ENCODE measurements at regions not wholly inside any gene's neighbourhood (a gene's known extent, or its start where the extent isn't known, plus 50 kb on each side); places are given as distances from the start of the nearest gene placed in this dataset.
"Not testable (repeated sequence)": the region's sequence is repeated elsewhere in the genome, so short reads cannot be mapped to it uniquely, and the experiment has no call there.

GRCh38 chr16:63146251-63146650, 1110.0 kb upstream of the CDH8 start:
- no peak for DNase-seq (ENCODE audit: low read depth)
- Histone ChIP-seq H3K27me3 (ENCODE audit: control insufficient read depth, insufficient read depth, low read length) (no peaks in the 10 kb centered on the region), H3K4me3 (ENCODE audit: low read depth, low read length) (no peak overlapping the region), H3K36me3 (ENCODE audit: control insufficient read depth, insufficient read depth, low read length) (no peaks in the 10 kb centered on the region)
- TF ChIP-seq CTCF (IDR thresholded peaks at IDR 0.05; ENCODE audit: insufficient read depth, low read length, severe bottlenecking) = no peak
- FAIRE-seq = no peak

- Histone ChIP-seq H3K4me3 (ENCODE audit: low read depth, low read length) (no peak overlapping the region), H3K36me3 (ENCODE audit: control insufficient read depth, insufficient read depth, low read length) (no peaks in the 10 kb centered on the region), H3K27me3 (ENCODE audit: control insufficient read depth, insufficient read depth, low read length) (no peaks in the 10 kb centered on the region)
- TF ChIP-seq CTCF (IDR thresholded peaks at IDR 0.05; ENCODE audit: insufficient read depth, low read length, severe bottlenecking) = no peak
- FAIRE-seq (no peak), DNase-seq (ENCODE audit: low read depth) (no peak)
Measured at GRCh38 chr16:63145411-63145810, 1109.2 kb upstream of the CDH8 start.

- no peak for TF ChIP-seq CTCF (IDR thresholded peaks at IDR 0.05; ENCODE audit: insufficient read depth, low read length, severe bottlenecking)
- FAIRE-seq (no peak), DNase-seq (ENCODE audit: low read depth) (no peak)
- Histone ChIP-seq H3K36me3 (ENCODE audit: control insufficient read depth, insufficient read depth, low read length) (no peaks in the 10 kb centered on the region), H3K4me3 (ENCODE audit: low read depth, low read length) (no peak overlapping the region), H3K27me3 (ENCODE audit: control insufficient read depth, insufficient read depth, low read length) (no peaks in the 10 kb centered on the region)
Measured at GRCh38 chr16:63135069-63135468, 1098.8 kb upstream of the CDH8 start.

- no peak for DNase-seq (ENCODE audit: low read depth)
- Histone ChIP-seq H3K4me3 (ENCODE audit: low read depth, low read length) (no peak overlapping the region), H3K36me3 (ENCODE audit: control insufficient read depth, insufficient read depth, low read length) (no peaks in the 10 kb centered on the region), H3K27me3 (ENCODE audit: control insufficient read depth, insufficient read depth, low read length) (no peaks in the 10 kb centered on the region)
- no peak for FAIRE-seq
- TF ChIP-seq CTCF (IDR thresholded peaks at IDR 0.05; ENCODE audit: insufficient read depth, low read length, severe bottlenecking) = no peak
Measured at GRCh38 chr16:63131503-63131902, 1095.3 kb upstream of the CDH8 start.

GRCh38 chr16:63130942-63131341, 1094.7 kb upstream of the CDH8 start:
- DNase-seq (ENCODE audit: low read depth) (no peak), FAIRE-seq (no peak)
- Histone ChIP-seq H3K36me3 (ENCODE audit: control insufficient read depth, insufficient read depth, low read length) (no peaks in the 10 kb centered on the region), H3K27me3 (ENCODE audit: control insufficient read depth, insufficient read depth, low read length) (no peaks in the 10 kb centered on the region), H3K4me3 (ENCODE audit: low read depth, low read length) (no peak overlapping the region)
- TF ChIP-seq CTCF (IDR thresholded peaks at IDR 0.05; ENCODE audit: insufficient read depth, low read length, severe bottlenecking) = no peak

GRCh38 chr16:63129411-63130125, 1093.3 kb upstream of the CDH8 start:
- H3K27me3 ChIP-seq (ENCODE audit: control insufficient read depth, insufficient read depth, low read length) = no peaks in the 10 kb centered on the region
- H3K4me3 ChIP-seq (ENCODE audit: low read depth, low read length) = no peak overlapping the region
- no peak for FAIRE-seq
- TF ChIP-seq CTCF (IDR thresholded peaks at IDR 0.05; ENCODE audit: insufficient read depth, low read length, severe bottlenecking) = no peak
- no peak for DNase-seq (ENCODE audit: low read depth)
- no peaks in the 10 kb centered on the region for H3K36me3 ChIP-seq (ENCODE audit: control insufficient read depth, insufficient read depth, low read length)

- not testable (repeated sequence) for FAIRE-seq; H3K27me3 ChIP-seq (ENCODE audit: control insufficient read depth, insufficient read depth, low read length); DNase-seq (ENCODE audit: low read depth); H3K4me3 ChIP-seq (ENCODE audit: low read depth, low read length); H3K36me3 ChIP-seq (ENCODE audit: control insufficient read depth, insufficient read depth, low read length)
Measured at GRCh38 chr16:63119905-63120304, 1083.7 kb upstream of the CDH8 start.

Data from bronchial epithelial cell (primary cell).